H1 (cell line): ENCODE measurements at regions not wholly inside any gene's neighbourhood (a gene's known extent, or its start where the extent isn't known, plus 50 kb on each side); places are given as distances from the start of the nearest gene placed in this dataset.

Source experiments
- CTCF ChIP-seq, 3 experiments: IDR thresholded peaks; 1 replicate in 2 of 3; 2 replicates in 1 of 3; pipeline versions ENCODE4 v1.5.1 to v1.6.1; 2011; ENCODE audit warnings: low read length in 3 of 3, mild to moderate bottlenecking in 3 of 3, inconsistent platforms in 2 of 3, low read depth in 1 of 3, moderate library complexity in 1 of 3; ENCODE audit not compliant: insufficient read depth in 1 of 3; ENCODE audit errors: control extremely low read depth in 1 of 3
- GABPA ChIP-seq: IDR thresholded peaks from 2 replicates; pipeline ENCODE4 v1.6.1; 2011; ENCODE audit warnings: mild to moderate bottlenecking, low read length, moderate library complexity, borderline replicate concordance; ENCODE audit not compliant: insufficient read depth

GRCh38 chr14:66022526-66022925 lies 463.6 kb upstream of the CCDC196 start:
- TF ChIP-seq GABPA = no peak
- no peak for TF ChIP-seq CTCF (IDR thresholded peaks at IDR 0.05; ENCODE audit: control extremely low read depth in 1 of 3, insufficient read depth in 1 of 3, low read depth in 1 of 3, low read length in 3 of 3)
